ENCODE measurements at regions not wholly inside any gene's neighbourhood (a gene's known extent, or its start where the extent isn't known, plus 50 kb on each side); places are given as distances from the start of the nearest gene placed in this dataset.

- no peaks in the 10 kb centered on the region for H3K9me3 ChIP-seq (ENCODE audit: low read length)
- no peaks in the 10 kb centered on the region for H3F3A ChIP-seq (ENCODE audit: insufficient read depth, low read length)
- H3K4me2 ChIP-seq (ENCODE audit: low read length), result no peak overlapping the region
- no peak overlapping the region for H3K9ac ChIP-seq (ENCODE audit: low read length)
- no peaks in the 10 kb centered on the region for H3K4me1 ChIP-seq (ENCODE audit: insufficient read depth, low read length, severe bottlenecking)
- H3K36me3 ChIP-seq (ENCODE audit: insufficient read depth, low read length), result no peaks in the 10 kb centered on the region
- H3K9me2 ChIP-seq (ENCODE audit: low read depth, low read length), result no peaks in the 10 kb centered on the region
- H3K79me2 ChIP-seq (ENCODE audit: insufficient read depth, low read length), result no peaks in the 10 kb centered on the region
- no peak overlapping the region for H3K27ac ChIP-seq (ENCODE audit: low read depth, low read length, poor library complexity, severe bottlenecking)
- no peak for TF ChIP-seq EZH2 (IDR thresholded peaks at IDR 0.05; ENCODE audit: borderline replicate concordance, low read length)
- TF ChIP-seq, protein P1, sequence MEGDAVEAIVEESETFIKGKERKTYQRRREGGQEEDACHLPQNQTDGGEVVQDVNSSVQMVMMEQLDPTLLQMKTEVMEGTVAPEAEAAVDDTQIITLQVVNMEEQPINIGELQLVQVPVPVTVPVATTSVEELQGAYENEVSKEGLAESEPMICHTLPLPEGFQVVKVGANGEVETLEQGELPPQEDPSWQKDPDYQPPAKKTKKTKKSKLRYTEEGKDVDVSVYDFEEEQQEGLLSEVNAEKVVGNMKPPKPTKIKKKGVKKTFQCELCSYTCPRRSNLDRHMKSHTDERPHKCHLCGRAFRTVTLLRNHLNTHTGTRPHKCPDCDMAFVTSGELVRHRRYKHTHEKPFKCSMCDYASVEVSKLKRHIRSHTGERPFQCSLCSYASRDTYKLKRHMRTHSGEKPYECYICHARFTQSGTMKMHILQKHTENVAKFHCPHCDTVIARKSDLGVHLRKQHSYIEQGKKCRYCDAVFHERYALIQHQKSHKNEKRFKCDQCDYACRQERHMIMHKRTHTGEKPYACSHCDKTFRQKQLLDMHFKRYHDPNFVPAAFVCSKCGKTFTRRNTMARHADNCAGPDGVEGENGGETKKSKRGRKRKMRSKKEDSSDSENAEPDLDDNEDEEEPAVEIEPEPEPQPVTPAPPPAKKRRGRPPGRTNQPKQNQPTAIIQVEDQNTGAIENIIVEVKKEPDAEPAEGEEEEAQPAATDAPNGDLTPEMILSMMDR (IDR thresholded peaks at IDR 0.05; ENCODE audit: low read length), result no peak
- H4K20me1 ChIP-seq (ENCODE audit: insufficient read depth, low read length), result no peaks in the 10 kb centered on the region
- H3K4me3 ChIP-seq (ENCODE audit: low read depth, low read length, poor library complexity, severe bottlenecking), result no peak overlapping the region
- H2AFZ ChIP-seq (ENCODE audit: low read length), result no peak overlapping the region
- no peaks in the 10 kb centered on the region; the same call in 1 of the 2 replicates for H3K27me3 ChIP-seq (ENCODE audit: insufficient read depth, low read length)
These were observed 215.9 kb upstream of the PRNP start for GRCh38 chr20:4470375-4470774.

DNA sequence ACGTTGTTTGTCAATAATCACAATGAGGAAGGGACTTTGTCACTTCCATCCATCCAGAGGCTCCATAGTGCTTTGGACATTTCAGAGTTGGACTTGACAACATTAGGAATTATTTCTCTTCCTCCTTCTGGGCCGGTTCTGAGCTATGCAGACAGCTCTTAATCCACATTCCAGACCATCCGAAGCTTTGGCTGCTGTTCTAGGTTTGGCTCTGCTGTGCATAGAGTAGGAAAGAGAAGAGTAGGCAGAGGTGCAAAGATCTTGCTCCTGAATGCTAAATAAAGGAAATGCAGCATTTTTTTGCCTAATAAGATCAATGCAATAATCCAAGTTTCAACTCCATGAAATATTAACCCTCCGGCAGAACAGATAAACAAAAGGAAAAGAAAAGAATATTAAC lies 216.3 kb upstream of the PRNP start:
- Histone ChIP-seq H3K36me3 (ENCODE audit: insufficient read depth, low read length) (no peaks in the 10 kb centered on the region), H3K9me2 (ENCODE audit: low read depth, low read length) (no peaks in the 10 kb centered on the region), H3K27me3 (ENCODE audit: insufficient read depth, low read length) (no peaks in the 10 kb centered on the region; the same call in 1 of the 2 replicates), H3K4me1 (ENCODE audit: insufficient read depth, low read length, severe bottlenecking) (no peaks in the 10 kb centered on the region), H3K9ac (ENCODE audit: low read length) (no peak overlapping the region), H3K4me2 (ENCODE audit: low read length) (no peak overlapping the region), H3K4me3 (ENCODE audit: low read depth, low read length, poor library complexity, severe bottlenecking) (no peak overlapping the region), H2AFZ (ENCODE audit: low read length) (no peak overlapping the region), H3K27ac (ENCODE audit: low read depth, low read length, poor library complexity, severe bottlenecking) (no peak overlapping the region), H4K20me1 (ENCODE audit: insufficient read depth, low read length) (no peaks in the 10 kb centered on the region), H3K9me3 (ENCODE audit: low read length) (no peaks in the 10 kb centered on the region), H3F3A (ENCODE audit: insufficient read depth, low read length) (no peaks in the 10 kb centered on the region), H3K79me2 (ENCODE audit: insufficient read depth, low read length) (no peaks in the 10 kb centered on the region)
- TF ChIP-seq, protein P1 (IDR thresholded peaks at IDR 0.05; ENCODE audit: low read length), result no peak
- no peak for TF ChIP-seq EZH2 (IDR thresholded peaks at IDR 0.05; ENCODE audit: borderline replicate concordance, low read length)

GRCh38 chr20:4468114-4468513 lies 218.1 kb upstream of the PRNP start:
- H3K4me3 ChIP-seq (ENCODE audit: low read depth, low read length, poor library complexity, severe bottlenecking), result no peak overlapping the region
- H3K9me3 ChIP-seq (ENCODE audit: low read length), result no peaks in the 10 kb centered on the region
- H3K27ac ChIP-seq (ENCODE audit: low read depth, low read length, poor library complexity, severe bottlenecking), result no peak overlapping the region
- H3K9ac ChIP-seq (ENCODE audit: low read length), result no peak overlapping the region
- no peaks in the 10 kb centered on the region for H4K20me1 ChIP-seq (ENCODE audit: insufficient read depth, low read length)
- H2AFZ ChIP-seq (ENCODE audit: low read length), result no peak overlapping the region
- no peaks in the 10 kb centered on the region for H3K36me3 ChIP-seq (ENCODE audit: insufficient read depth, low read length)
- H3K9me2 ChIP-seq (ENCODE audit: low read depth, low read length), result no peaks in the 10 kb centered on the region
- H3K27me3 ChIP-seq (ENCODE audit: insufficient read depth, low read length), result no peaks in the 10 kb centered on the region; the same call in 1 of the 2 replicates
- H3K4me2 ChIP-seq (ENCODE audit: low read length), result no peak overlapping the region
- TF ChIP-seq EZH2 (IDR thresholded peaks at IDR 0.05; ENCODE audit: borderline replicate concordance, low read length), result no peak
- TF ChIP-seq, protein P1 (IDR thresholded peaks at IDR 0.05; ENCODE audit: low read length), result no peak
- no peaks in the 10 kb centered on the region for H3K4me1 ChIP-seq (ENCODE audit: insufficient read depth, low read length, severe bottlenecking)
- no peaks in the 10 kb centered on the region for H3K79me2 ChIP-seq (ENCODE audit: insufficient read depth, low read length)
- H3F3A ChIP-seq (ENCODE audit: insufficient read depth, low read length), result no peaks in the 10 kb centered on the region
